ENCODE measurements at regions not wholly inside any gene's neighbourhood (a gene's known extent, or its start where the extent isn't known, plus 50 kb on each side); places are given as distances from the start of the nearest gene placed in this dataset.

GRCh38 chr12:114918535-114919233, 234.7 kb upstream of the TBX3 start (continued):
- peak; percentile 64 for TF ChIP-seq PBX3 (IDR thresholded peaks at IDR 0.05)
- peak; percentile 97 for TF ChIP-seq HDAC2 (IDR thresholded peaks at IDR 0.05)
- no peak for TF ChIP-seq POLR2A (IDR thresholded peaks at IDR 0.05; ENCODE audit: low read length)
- TF ChIP-seq SMC3 (IDR thresholded peaks at IDR 0.05), result peak; percentile 46; the same call in 2 of the 3 replicates
- peak; percentile 78 to 81; a peak in 4 of 5 replicates for TF ChIP-seq JUN (IDR thresholded peaks at IDR 0.05)
- TF ChIP-seq HOXB13 (CRISPR knock-in tag; IDR thresholded peaks at IDR 0.05; ENCODE audit: low read depth), result no peak
- peak; percentile 61 for TF ChIP-seq USF2 (IDR thresholded peaks at IDR 0.05)
- peak; percentile 85; the same call in 1 of the 2 replicates for TF ChIP-seq CHD4 (IDR thresholded peaks at IDR 0.05; ENCODE audit: borderline replicate concordance)
- TF ChIP-seq CEBPB (IDR thresholded peaks at IDR 0.05), result peak in 1 of 2 experiments; percentile 76; a peak in 1 of 4 replicates
- TF ChIP-seq RCOR1 (IDR thresholded peaks at IDR 0.05; ENCODE audit: low read depth, low read length), result no peak
- no peak for TF ChIP-seq PHF8 (IDR thresholded peaks at IDR 0.05; ENCODE audit: borderline replicate concordance, low read depth)
- no peak for TF ChIP-seq TFCP2L1 (CRISPR knock-in tag; IDR thresholded peaks at IDR 0.05)
- no peak for TF ChIP-seq SREBF2 (IDR thresholded peaks at IDR 0.05)
- no peak for TF ChIP-seq POLR2AphosphoS2 (conservative IDR thresholded peaks at IDR 0.05; ENCODE audit: low read length)
- no peak for TF ChIP-seq ZSCAN20 (CRISPR knock-in tag; IDR thresholded peaks at IDR 0.05)
- no peak for TF ChIP-seq CTCF (IDR thresholded peaks at IDR 0.05)
- no peak for TF ChIP-seq NR3C1 (IDR thresholded peaks at IDR 0.05)
- TF ChIP-seq REST (IDR thresholded peaks at IDR 0.05), result no peak
- no peak for TF ChIP-seq HEYL (CRISPR knock-in tag; IDR thresholded peaks at IDR 0.05)
- TF ChIP-seq HOXB5 (CRISPR knock-in tag; IDR thresholded peaks at IDR 0.05), result no peak
- no peak for TF ChIP-seq EHMT2 (IDR thresholded peaks at IDR 0.05; ENCODE audit: low read depth)
- TF ChIP-seq ATOH8 (CRISPR knock-in tag; IDR thresholded peaks at IDR 0.05; ENCODE audit: low read depth), result no peak
- no peak for TF ChIP-seq RARB (CRISPR knock-in tag; IDR thresholded peaks at IDR 0.05)
- no peak for TF ChIP-seq ELK1 (IDR thresholded peaks at IDR 0.05; ENCODE audit: low read depth, low read length)
- no peak for TF ChIP-seq FOXS1 (CRISPR knock-in tag; IDR thresholded peaks at IDR 0.05)
- TF ChIP-seq GATA3 (IDR thresholded peaks at IDR 0.05; ENCODE audit: borderline replicate concordance), result peak; percentile 96
- TF ChIP-seq BHLHE40 (IDR thresholded peaks at IDR 0.05; ENCODE audit: low read depth, low read length), result no peak
- TF ChIP-seq CBX2 (IDR thresholded peaks at IDR 0.05; ENCODE audit: borderline replicate concordance, low read depth), result no peak
- 0 out of 3 replicates have a peak, but pooled peaks have one; percentile 55 for TF ChIP-seq BCL3 (IDR thresholded peaks at IDR 0.05)
- no peak for TF ChIP-seq ESRRA (IDR thresholded peaks at IDR 0.05; ENCODE audit: borderline replicate concordance, low read length)
- no peak for TF ChIP-seq KDM5A (IDR thresholded peaks at IDR 0.05)
- TF ChIP-seq ZNF302 (CRISPR knock-in tag; IDR thresholded peaks at IDR 0.05), result no peak
- TF ChIP-seq MAZ (IDR thresholded peaks at IDR 0.05; ENCODE audit: borderline replicate concordance, low read depth, low read length), result no peak
- no peak for TF ChIP-seq EHF (CRISPR knock-in tag; IDR thresholded peaks at IDR 0.05)

Data from A549 (cell line).